Loucy (cell line): ENCODE measurements at regions not wholly inside any gene's neighbourhood (a gene's known extent, or its start where the extent isn't known, plus 50 kb on each side); places are given as distances from the start of the nearest gene placed in this dataset.

Source experiments
- EZH2phosphoT487 ChIP-seq: fragments of 200-600 bp; IDR thresholded peaks from 2 replicates; pipeline ENCODE4 v1.6.1; 2018; ENCODE audit warnings: antibody characterized with exemption, mild to moderate bottlenecking, moderate library complexity, borderline replicate concordance
- TF ChIP-seq, protein P1 (sequence below): fragments of 200-600 bp; sonication (generic); conservative IDR thresholded peaks from 2 replicates; pipeline ENCODE4 v1.5.1; 2014; ENCODE audit warnings: mild to moderate bottlenecking, antibody characterized with exemption, low read length

DNA sequence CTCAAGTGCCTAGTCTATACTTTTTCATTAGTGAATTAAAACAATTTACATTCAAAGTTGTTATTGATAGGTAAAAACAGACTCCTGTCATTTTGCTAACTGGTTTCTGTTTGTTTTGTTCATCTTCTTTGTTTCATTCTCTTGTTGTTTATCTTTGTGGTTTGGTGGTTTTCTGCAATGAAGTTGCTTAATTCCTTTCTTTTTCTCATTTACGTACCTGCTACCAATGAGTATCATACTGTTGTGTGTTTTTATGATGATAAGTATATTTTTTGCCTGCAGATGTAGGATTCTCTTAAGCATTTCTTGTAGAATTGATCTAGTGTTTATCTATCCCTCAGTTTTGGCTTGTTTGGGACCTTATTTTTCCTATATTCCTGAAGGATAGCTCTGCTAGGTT is 2230.0 kb downstream of the MAT2B start:
- TF ChIP-seq, protein P1, sequence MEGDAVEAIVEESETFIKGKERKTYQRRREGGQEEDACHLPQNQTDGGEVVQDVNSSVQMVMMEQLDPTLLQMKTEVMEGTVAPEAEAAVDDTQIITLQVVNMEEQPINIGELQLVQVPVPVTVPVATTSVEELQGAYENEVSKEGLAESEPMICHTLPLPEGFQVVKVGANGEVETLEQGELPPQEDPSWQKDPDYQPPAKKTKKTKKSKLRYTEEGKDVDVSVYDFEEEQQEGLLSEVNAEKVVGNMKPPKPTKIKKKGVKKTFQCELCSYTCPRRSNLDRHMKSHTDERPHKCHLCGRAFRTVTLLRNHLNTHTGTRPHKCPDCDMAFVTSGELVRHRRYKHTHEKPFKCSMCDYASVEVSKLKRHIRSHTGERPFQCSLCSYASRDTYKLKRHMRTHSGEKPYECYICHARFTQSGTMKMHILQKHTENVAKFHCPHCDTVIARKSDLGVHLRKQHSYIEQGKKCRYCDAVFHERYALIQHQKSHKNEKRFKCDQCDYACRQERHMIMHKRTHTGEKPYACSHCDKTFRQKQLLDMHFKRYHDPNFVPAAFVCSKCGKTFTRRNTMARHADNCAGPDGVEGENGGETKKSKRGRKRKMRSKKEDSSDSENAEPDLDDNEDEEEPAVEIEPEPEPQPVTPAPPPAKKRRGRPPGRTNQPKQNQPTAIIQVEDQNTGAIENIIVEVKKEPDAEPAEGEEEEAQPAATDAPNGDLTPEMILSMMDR: no peak
- no peak for TF ChIP-seq EZH2phosphoT487
